Epithelial cell of prostate (primary cell): ENCODE measurements at regions not wholly inside any gene's neighbourhood (a gene's known extent, or its start where the extent isn't known, plus 50 kb on each side); places are given as distances from the start of the nearest gene placed in this dataset.

Experiments
- DNase-seq: peaks from one replicate; pipeline ENCODE4 v3.0.0-alpha.2; 2011; ENCODE audit warnings: low read depth, low spot score
- H3K27ac ChIP-seq: fragments of 450-650 bp; 2 replicates; pipeline ENCODE4 v1.5.1; 2017; ENCODE audit warnings: mild to moderate bottlenecking

DNA sequence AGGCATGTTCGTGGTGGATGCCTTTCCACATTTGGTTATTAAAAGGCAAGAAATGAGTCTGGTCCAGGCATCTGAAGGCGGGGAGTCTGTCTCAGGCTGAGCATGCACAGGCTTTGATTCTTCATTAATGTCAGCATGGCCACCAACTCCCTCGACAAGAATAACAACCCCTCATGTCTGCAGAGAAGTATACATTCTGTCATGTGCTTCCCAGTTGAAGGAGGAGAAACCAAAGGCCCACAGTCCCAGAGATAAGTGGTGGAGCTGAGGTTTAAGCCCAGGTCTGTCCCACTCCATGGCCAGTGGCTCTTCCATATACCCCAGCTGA lies 61.6 kb upstream of the LAPTM5 start:
- DNase-seq, result no peak
- H3K27ac ChIP-seq, result no peak overlapping the region

DNA sequence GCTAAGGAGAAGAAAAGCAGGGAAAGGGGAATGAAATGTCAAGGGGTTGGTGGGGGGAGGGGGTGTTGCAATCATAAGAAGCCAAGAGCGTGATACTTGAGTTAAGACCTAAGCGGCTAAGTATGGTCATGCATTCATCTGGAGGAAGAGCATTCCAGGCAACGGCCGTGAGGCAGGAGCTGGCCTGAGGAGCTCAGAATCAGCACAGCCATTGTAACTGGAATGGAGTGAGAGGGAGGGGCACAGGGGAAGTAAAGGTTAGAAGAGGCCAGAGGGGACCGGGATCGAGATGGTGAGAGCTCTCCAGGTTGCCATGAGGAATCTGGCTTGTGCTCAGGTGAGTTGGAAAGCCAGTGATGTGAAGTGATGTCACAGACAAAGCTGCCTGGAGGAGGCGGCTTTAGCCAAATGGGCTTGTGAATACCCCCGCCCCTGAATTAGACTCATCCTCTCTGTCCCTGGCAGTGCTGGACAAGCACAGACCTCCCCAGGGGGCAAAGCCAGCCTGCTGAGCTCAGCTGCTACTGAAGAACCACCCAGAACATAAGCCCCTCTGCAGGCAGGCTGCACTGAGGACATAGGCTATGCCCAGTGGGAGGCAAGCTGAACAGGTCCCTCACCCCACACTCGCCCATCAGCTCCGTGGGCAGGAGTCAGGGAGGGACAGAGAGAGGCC lies 61.1 kb upstream of the LAPTM5 start:
- H3K27ac ChIP-seq, result no peak overlapping the region
- no peak for DNase-seq

DNA sequence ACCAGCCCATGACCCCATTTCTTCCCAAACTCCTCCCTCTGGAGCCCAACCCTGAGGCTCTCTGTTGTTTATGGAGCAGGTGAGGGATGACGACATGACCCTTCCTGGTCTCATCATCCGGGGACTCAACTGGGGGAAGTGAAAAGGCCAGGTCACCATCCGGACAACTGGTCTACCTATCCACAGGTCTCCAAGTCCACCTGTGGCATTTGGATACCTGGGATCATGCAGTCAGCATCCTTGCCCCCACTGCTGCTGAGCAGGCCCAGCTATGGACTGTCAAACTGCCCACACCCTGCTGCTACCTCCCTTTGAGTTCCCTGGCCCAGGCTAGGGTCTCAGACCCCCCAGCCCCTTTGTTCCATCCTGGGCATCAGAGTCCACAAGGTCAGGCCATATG lies 60.0 kb upstream of the LAPTM5 start:
- DNase-seq, result no peak
- H3K27ac ChIP-seq, result no peak overlapping the region

DNA sequence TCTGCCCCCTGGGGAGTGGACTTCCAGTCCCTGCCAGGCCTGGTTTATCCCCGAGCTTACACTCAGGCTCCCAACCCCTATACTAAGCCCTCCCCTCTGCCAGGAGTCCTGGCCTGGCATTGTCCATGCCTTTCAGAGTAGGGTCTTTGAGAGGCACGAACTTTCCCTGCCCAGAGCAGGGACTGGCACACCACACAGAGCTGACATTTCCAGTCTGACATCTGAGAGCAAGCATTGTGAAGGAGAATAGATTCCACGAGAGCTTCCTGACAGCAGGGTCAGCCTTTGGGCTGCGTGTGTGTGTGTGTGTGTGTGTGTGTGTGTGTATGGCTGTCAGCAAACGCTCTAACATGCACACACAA lies 59.5 kb upstream of the LAPTM5 start:
- no peak for DNase-seq
- no peak overlapping the region for H3K27ac ChIP-seq

DNA sequence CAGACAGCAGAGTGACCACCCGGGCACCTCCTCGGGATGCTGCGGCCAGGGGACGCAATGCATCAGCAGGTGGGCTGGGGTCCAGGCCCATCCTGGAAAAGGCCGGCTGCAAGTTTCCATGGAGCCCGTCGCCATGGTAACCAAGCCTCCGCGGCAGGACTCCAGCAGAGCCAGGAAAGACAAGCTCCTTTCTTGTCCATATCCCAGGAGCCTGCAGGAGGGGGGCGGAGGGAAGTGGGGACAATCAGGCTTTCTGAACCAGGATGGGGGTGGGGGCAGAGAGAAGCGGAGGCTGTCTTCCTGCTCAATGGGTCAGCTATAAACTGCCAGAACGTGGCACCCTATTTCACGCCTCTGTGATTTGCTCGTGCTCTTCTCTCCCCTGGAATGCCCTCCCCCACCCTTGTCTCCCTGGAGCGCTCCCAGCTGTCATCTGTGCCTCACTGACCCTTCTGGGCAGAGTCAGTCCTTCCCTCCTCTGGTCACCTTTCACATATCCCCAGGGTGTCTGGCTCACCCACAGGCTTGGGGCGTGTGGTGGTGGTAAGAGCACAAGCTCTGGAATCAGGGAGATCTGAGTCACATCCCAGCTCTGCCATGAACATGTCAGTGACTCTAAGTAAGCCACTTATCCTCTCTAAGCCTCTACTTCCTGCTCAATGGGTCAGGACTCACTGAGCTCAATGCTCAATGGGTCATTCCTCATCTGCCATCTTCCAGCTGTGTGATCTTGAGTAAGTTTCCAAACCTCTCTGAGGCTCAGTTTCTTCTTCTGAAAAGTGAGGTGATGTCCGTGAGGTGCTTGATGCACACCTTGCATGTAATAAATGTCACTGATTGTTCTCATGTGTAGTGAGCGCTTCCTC lies 58.9 kb upstream of the LAPTM5 start:
- H3K27ac ChIP-seq, result no peak overlapping the region
- DNase-seq, result peak; percentile 71

DNA sequence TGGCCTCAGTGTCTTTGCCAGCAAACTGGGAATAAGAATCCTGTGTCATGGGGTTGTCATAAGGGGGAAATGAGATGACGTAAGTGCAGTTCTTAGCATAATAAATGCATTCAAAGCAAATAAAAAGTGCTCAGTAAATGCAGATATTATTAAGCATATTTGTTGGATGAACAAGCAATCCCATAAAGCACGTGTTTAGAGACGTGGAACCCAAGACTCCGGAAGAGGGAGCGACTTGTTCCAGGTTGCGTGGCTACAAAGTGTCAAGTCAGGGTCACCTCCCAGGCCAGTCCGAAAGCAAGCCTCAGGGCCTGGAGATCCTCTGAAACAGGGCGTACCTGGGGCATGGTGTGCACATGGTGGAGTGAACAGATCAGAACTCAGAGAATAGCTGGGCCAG lies 58.0 kb upstream of the LAPTM5 start:
- no peak overlapping the region for H3K27ac ChIP-seq
- DNase-seq, result no peak

DNA sequence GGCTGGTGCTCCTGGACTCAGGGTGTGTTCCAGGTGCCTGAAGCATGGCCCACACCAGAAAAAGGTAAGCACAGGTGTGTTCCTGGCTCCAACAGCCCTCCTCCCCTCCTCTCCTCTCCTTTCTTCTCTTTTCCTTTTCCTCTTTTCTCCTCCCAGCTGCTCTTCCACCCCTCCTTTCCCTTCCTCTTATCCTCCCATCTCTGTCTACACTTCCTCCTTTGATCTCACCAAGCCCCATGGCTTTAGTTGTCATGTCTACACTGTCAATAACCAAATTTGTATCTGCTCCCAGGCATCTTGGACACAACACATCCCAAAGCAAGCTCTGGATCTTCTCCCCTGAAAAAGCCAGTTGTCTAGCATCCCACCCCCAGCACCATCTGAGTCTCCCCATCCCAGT lies 56.7 kb upstream of the LAPTM5 start:
- no peak for DNase-seq
- H3K27ac ChIP-seq, result no peak overlapping the region

DNA sequence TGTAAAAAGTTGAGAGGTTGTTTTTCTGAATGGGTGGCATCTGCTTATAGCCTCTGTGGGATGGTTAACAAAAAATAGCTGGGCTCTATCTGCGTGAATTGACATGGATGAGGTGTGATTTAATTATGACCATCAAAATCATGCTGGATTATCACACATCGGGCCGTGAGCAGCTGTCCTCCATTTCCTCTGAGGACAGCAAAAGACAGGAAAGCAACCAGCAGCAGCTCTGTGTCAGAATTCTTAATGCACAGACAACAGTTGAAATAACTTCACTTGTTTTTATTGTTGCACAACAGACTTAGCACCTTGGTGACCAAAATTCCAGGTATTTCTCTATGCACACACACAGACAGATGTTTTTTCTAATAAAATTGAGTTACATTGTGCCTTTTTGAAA lies 54.5 kb upstream of the LAPTM5 start:
- no peak for DNase-seq
- H3K27ac ChIP-seq, result no peak overlapping the region

DNA sequence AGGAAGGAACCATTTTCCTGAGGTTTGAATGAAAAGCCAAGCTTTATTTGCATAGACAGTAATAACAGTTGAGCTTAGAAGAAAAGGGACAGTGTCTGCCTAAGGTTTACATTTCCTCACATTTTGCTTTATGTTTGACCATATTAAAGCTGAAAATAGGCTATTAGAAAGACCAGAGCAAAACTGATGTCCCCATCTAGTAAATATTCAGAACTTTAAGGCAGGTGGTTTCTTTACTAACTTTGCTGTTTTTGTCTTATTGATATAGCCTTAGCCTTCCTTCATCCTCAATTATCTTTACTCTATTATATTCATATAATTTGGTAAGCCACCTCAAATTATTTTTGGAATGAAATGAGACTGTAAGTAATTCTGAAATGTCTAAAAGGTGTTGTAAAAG lies 53.6 kb upstream of the LAPTM5 start:
- no peak for DNase-seq
- H3K27ac ChIP-seq, result no peak overlapping the region

DNA sequence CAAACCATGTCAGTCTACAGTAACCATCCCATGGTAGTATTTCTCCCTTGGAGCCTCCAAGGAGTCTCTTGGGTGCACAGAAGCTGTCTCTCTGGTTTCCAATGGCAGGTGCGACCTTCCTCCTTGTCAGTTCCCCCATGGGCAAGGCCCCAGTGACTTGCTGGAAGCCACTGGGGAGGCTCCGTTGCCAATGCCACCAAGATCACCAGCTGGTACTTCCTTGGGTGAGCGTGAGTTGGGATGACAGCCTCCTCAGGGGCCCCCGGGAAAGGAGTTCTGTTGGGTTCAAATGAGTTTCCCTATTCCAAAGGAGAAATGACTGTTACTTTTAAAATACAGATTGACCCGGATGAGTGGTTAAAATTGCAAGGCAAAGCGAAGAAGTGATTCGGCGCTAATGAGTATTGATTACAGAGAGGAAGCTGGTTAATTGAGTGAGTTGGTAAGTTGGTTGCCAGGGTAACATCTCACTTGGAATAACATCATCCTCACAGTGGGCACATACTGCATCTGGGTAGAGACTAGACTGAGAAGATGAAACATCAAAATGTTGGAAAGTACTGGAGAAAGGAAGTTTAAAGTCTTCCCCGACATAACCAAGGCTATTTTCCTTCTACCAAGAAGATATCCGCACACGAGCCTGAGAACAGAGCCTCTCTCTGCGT lies 53.0 kb upstream of the LAPTM5 start:
- DNase-seq, result no peak
- no peak overlapping the region for H3K27ac ChIP-seq

DNA sequence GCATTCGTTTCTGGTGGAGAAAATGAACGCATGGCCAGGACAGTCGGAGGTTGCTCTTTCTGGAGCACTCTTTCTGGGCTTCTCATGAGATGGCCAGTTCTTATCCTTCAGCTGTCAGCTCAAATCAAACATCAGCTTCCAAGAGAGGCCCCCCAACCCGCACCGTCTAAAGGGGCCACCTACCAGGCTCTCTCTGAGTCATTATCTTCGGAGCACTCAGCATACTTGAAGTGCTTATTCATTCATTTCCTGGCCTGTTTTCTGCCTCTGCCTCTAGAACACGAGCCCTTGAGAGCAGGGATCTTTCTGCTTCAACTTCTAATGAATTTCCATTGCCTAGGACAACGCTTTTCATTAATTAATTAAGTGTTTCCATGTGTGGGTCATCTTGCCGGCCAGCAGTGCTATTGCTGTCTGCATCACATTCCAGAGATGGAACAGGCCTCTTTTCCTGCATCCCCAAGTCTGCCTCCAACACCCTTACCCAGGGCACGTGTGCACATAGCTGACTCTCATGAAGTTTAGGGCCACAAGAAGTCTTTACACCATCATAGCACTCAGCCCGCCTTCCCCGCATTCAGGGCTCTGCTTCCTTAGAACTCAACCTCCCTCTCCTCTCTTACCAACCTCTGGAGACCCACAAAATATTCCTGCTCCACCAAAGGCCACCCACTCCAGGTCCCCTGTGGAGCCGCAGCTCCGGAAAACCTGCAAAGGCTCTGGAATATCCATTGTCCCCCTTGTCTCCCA lies 52.1 kb upstream of the LAPTM5 start:
- no peak overlapping the region for H3K27ac ChIP-seq
- no peak for DNase-seq

DNA sequence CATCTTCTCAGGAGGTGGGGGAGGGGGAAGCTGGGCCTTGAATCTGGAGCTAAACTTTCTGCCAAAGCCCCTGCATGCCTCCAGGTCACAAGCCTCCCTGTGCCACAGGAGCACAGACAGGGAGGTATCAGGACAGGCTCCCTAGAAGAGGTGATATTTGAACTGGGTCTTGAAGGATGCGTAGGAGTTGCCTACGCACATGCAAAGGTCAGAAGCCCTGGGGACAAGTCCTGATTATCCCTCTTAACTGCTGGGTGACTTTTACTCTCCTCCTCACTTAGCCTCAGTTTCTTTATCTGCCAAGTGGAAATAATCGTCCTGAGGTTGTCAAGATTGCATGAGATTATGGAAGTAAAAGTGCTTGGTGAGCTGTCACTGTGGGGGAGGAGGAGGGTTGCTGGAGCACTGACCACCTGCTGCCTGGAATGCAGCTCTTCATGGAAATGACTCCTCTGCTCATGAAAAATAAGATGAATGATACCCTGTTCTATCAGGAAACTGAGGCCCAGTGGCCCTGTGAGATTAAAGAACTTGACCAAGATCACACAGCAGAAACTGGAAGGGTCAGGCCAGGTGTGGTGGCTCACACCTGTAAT lies 50.6 kb upstream of the LAPTM5 start:
- H3K27ac ChIP-seq, result no peak overlapping the region
- no peak for DNase-seq

DNA sequence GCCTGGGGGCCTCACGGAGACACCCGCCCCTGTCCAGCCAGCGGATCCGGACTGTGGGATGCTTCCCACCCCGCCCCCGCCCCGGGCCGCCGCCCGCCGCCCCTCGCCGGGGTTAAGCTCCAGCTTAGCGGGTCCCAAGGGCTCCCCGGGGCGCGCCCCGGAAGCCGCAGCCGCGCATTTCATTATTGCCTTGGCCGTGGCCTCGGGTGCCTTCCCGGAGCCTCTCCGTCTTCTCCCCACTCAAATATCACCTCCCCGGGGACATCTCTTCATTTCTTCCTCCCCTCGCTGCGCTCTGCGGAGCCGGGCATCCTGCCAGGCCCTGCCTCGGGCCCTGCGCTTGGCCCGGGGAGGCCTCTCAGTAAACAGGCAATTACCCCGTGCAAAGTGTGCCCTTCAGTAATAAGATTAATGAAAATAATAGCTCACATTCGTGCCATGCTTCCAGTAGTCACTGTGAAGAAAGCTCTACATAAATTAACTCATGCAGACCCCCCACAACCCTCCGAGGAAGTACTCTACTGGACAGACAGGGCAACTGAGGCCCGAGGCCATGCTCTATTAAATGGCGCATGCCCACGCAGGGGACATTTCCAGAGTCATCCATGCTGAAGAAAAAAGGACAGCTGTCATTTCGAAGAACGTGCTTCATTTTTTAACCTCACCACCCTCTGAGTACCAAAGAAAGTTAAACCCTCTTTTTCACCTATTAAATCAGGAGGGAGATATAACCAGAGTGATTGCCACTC lies 49.9 kb upstream of the LAPTM5 start:
- H3K27ac ChIP-seq, result no peak overlapping the region
- DNase-seq, result no peak
